Mesenteric fat pad (tissue), 1 donor: ENCODE measurements at regions not wholly inside any gene's neighbourhood (a gene's known extent, or its start where the extent isn't known, plus 50 kb on each side); places are given as distances from the start of the nearest gene placed in this dataset.
A peak's percentile ranks its signal among the peaks of the same experiment; 100 is the strongest.

Source experiments
- DNase-seq: peaks from one replicate; pipeline ENCODE4 v3.0.0-alpha.2; 2020; ENCODE audit warnings: low spot score
- donor health status: DM: yes; HTN: yes; CAD: no.

- DNase-seq = peak; percentile 39
Measured at GRCh38 chr20:60240415-60240814, 282.2 kb downstream of the CDH26 start.

DNA sequence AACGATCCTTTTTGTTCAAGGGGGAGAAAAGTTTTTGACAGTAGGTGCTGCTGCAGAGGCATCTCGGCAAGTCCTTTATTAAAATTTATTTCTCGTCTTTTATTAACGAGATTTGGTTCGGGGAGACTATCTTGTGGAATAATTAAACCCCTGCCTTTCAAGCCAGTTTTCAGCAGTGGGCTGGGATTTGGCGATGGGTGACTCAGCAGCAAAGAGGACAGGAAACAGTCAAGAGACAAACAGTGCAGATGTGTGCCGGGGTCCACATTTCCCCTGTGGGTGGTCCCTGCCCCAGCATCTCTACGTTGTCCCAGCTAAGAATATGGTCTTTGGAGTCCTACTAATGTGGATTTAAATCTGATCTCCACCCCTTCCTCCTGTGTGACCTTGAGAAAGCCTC, 282.8 kb downstream of the CDH26 start:
- peak; percentile 30 for DNase-seq

DNA sequence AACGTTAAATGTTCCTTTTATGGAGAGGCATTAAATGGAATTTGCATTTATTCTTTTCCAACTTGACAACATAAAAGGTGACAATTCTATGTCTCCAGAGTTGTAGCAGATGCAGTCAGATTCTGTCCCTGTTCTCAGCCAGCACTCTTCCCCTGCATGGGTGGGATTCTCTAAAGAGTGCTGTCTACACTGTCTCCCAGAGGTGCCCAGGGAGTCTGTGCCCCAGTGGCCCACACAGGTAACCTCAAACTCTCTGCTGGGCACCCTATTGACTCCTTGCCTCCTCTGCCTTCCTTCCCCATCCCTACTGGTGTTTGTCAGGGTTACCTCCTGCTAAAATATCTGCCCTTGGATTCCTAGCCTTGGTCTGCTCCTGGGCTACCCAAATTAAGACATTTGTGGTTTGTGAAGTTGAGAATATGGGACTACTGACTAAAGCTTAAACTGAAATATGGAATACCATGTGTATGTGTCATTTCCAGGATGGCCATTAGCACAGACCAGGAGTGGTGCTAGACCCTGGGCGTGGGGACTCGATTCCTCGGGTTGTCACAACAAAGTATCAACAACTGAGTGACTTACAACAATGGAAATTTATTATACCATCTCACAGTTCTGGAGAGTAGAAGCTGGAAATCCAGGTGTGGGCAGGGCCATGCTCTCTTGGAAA, 284.7 kb downstream of the CDH26 start:
- no peak for DNase-seq

DNA sequence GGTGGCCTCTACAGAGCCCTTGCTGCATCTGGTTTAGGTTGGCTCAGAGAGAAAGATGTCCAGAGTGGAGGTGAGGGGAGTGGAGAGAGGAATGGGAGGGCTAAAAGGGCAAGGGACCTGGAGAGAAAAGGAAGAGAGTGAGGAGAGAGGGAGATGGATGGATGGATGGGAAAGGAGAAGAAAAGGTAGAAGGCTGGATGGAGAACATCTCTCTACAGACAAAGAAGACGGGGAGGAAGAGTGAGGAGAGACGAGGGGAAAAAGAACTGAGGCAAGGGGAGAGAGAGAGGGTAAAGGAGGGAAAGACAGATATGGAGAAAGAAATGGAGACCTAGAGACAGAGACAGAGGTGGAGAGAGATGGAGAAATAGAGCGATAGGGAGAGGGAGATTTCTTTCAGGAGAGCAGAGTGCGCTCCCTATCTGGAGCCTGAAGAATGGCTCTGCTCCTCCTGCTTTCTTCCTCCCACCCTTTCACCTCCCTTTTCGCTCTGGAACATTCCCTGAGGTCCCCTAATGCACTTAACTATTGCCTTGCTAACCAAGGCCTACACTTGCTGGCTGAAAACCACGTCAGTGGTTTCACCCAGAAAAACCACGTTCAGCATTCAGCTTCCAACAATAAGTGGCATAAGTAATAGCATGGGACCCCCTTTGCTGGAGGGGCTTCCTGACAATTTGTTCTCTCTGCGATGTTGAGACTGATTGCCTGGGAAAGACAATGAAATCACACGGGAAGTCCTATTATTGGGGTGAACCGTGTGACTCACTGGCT, 286.3 kb downstream of the CDH26 start:
- no peak for DNase-seq

- DNase-seq = no peak
Measured at GRCh38 chr20:60246751-60247150, 288.5 kb downstream of the CDH26 start.

DNA sequence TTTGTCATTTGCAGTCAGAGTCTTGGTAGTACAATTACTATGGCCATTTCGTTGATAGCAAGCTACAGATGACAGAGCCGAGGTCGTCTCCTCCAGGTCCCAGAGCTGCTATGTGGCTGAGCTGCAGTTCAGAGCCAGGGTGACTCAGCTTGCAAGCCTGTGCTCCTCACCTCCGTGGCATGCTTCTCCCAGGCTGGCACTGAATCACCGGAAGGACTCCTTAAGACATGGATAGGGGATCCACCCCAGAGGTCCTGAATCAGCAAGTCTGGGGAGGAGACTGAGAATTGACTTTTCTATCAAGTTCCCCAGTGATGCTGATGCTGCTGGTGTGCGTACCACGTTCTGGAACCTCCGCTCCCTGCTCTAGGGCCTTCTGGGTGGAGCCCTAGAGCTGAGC, 291.2 kb downstream of the CDH26 start:
- no peak for DNase-seq

- DNase-seq = no peak
Measured at GRCh38 chr20:60250251-60250650, 292.0 kb downstream of the CDH26 start.

DNA sequence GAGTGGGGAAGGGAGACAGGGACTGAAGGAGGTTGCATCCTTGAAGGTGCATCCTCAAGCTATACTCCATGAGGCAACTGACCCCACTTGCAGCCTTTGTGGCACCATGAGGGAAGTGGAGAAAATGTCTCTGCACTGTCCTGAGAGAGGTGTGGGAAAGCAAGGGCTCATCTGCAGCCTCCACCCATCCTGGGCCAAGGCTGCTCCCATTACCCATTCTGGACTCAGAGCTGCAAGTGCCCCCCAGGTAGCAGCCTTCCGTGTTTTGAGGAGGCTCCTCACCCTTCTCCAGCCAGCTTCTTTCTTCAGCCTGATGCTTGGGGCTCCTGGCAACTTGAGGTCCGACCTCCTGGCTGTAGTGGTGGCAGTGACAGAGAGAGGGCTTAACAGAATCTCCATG, 294.6 kb downstream of the CDH26 start:
- DNase-seq = no peak

DNA sequence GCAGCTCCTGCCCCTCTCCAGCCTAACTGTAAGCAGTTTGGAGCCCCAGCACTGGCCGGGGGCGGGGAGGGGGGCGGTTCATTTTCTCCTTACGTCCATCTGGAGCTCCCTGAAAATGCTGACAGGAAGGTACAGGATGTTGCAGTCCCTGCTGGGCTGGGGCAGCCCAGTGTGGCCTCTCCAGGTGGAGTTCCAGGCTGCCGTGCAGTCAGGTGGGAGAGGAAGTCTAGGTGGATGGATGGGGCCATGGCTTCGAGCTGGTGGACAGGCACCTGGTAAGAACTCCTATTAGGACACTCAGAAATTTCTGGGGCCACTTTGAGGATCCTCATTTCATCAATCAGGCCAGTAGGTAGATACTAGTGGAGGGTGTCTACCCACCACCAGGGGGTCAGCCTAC, 295.2 kb downstream of the CDH26 start:
- no peak for DNase-seq

DNA sequence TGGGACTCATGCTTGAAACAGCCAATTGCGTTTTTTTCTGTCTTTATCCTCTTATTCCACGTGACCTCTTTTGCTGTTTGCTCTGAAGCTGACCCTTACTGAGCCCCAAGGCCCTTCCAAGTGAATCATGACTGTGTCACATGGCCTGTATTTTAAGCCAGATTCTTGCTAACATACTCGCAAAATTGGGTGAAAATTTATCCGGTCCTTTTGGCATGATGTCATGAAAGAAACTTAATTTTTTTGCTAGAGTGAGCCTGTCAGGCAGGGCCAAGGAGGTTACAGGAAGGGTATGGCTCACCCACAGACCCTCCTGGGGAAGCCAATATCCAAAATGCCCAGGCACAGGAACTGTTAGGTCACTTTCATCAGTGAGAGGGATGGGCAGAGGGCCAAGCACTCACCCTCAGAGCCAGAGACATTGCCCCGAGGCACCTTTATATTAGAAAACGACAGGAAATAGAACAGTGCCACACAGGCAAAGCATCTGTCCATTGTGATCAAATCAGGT, 296.7 kb downstream of the CDH26 start:
- DNase-seq = no peak

DNA sequence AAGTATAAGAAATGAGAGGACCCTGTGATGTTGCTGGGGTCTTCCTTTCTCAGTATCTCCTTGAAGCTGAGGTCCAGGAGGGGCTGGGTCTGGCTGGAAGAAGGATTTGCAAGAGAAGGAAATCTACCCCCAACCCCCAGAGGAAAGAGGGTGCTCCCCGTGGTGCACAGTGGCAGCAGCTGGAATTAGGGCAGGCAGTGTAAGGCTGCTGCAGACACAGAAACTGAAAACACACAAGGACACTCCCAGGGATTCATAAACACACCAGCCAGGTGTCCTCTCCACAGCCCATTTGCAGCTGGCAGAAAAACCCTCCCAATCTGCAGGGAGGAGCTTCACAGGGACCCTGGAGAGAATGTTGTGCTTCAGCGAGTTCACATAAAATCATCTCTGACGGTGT, 297.2 kb downstream of the CDH26 start:
- no peak for DNase-seq

- DNase-seq = peak; percentile 24
Measured at GRCh38 chr20:60255866-60256265, 297.6 kb downstream of the CDH26 start.

- DNase-seq = peak; percentile 53
Measured at GRCh38 chr20:60256811-60257210, 298.6 kb downstream of the CDH26 start.

DNA sequence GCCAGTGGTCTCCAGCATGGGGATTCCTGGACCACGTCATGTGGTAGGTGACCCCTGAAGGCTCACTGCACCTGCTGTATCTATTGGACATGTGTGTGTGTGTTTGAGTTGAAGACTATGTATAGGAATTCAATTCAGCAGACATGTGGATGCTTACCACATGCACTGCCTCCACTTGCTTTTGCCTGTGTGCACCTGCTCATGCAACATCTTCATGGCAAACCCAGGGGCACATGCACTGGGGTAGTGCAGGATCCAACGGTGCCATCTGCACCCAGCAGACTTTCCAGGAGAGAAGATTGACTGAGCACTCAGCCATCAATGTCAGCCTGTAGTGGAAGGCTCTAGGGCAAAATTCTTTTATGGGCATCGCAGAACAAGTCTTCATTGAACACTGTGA, 299.4 kb downstream of the CDH26 start:
- no peak for DNase-seq

GRCh38 chr20:60258255-60258863, 300.1 kb downstream of the CDH26 start:
- no peak for DNase-seq

DNA sequence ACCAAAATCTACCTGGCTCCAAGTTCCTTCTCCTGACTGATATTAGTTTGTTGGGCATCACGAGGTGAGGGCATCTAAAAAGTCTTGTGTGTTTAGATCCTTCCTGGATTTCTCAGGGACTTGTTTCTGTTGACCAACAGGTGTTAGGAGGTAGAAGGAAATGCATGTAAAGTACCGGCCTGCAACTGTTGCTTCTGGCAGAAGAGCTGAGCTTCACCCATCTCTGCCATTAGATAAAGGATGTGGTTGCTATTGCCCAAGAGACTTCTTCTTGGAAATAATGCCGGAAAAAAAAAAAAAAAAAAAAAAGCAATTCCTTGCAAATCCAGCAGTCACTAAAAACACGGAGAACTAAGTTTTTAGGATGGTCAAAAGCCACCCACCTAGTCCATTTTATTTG, 303.1 kb downstream of the CDH26 start:
- DNase-seq = no peak

- DNase-seq = no peak
Measured at GRCh38 chr20:60262967-60263603, 304.9 kb downstream of the CDH26 start.

GRCh38 chr20:60263725-60264709, 305.8 kb downstream of the CDH26 start:
- DNase-seq = no peak

- DNase-seq = no peak
Measured at GRCh38 chr20:60266177-60266823, 308.1 kb downstream of the CDH26 start.

DNA sequence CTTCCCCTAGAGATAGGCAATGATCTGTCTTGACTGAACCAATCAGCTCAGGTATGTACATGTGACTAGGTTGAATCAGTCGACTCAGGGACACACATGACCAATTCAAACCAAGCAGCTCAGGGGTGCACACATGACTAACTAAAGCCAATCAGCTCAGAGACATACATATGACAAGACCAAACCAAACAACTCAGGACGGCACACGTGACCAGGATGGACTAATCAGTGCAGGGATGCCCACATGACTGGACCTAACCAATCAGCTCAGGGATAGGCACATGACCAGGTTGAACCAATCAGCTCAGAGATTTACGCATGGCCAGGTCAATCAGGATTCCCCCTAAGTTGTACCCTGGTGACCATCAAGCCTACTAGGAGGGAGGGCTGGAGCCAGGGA, 310.3 kb downstream of the CDH26 start:
- DNase-seq = no peak
